Right atrium auricular region (tissue), 2 donors: ENCODE measurements at regions not wholly inside any gene's neighbourhood (a gene's known extent, or its start where the extent isn't known, plus 50 kb on each side); places are given as distances from the start of the nearest gene placed in this dataset.

Experiments used
- DNase-seq: peaks from one replicate; pipeline ENCODE4 v3.0.0-alpha.2; 2019; ENCODE audit warnings: low spot score
- H3K27ac ChIP-seq, 2 donors: fragments of 200-600 bp; sonication (generic); 1 replicate in 1 of 2; 2 replicates in 1 of 2; pipeline ENCODE4 v1.5.1; 2016 to 2019
- H3K27me3 ChIP-seq, 2 donors: fragments of 200-600 bp; sonication (generic); one replicate each; pipeline versions ENCODE4 v1.5.1 to v1.6.0; 2017 to 2019
- H3K36me3 ChIP-seq: fragments of 200-600 bp; sonication (generic); one replicate; pipeline ENCODE4 v1.5.1; 2016
- H3K4me1 ChIP-seq, 2 donors: fragments of 200-600 bp; sonication (generic); one replicate each; pipeline versions ENCODE4 v1.5.1 to v1.6.0; 2017 to 2019
- H3K4me3 ChIP-seq, 2 donors: fragments of 200-600 bp; sonication (generic); 1 replicate in 1 of 2; 2 replicates in 1 of 2; pipeline ENCODE4 v1.5.1; 2017 to 2019; ENCODE audit warnings: mild to moderate bottlenecking in 1 of 2, moderate library complexity in 1 of 2
- H3K9me3 ChIP-seq, 2 donors: fragments of 200-600 bp; sonication (generic); one replicate each; pipeline ENCODE4 v1.5.1; 2019
- CTCF ChIP-seq, 2 donors: fragments of 200-600 bp; sonication (generic); IDR thresholded peaks; one replicate each; pipeline ENCODE4 v1.5.1; 2019; ENCODE audit warnings: antibody characterized with exemption in 2 of 2

GRCh38 chr4:53784112-53784511, 192.8 kb upstream of the LNX1 start:
- TF ChIP-seq CTCF (IDR thresholded peaks at IDR 0.05) = no peak
- DNase-seq = no peak
- Histone ChIP-seq H3K4me3 (no peak overlapping the region), H3K4me1 (no peaks in the 10 kb centered on the region), H3K36me3 (no peaks in the 10 kb centered on the region), H3K27me3 (no peaks in the 10 kb centered on the region), H3K9me3 (no peaks in the 10 kb centered on the region), H3K27ac (no peak overlapping the region)

GRCh38 chr4:53783208-53783859, 192.0 kb upstream of the LNX1 start:
- H3K4me3 ChIP-seq = no peak overlapping the region
- no peaks in the 10 kb centered on the region for H3K4me1 ChIP-seq
- H3K27me3 ChIP-seq = no peaks in the 10 kb centered on the region
- H3K9me3 ChIP-seq = no peaks in the 10 kb centered on the region
- TF ChIP-seq CTCF (IDR thresholded peaks at IDR 0.05) = no peak
- no peak overlapping the region for H3K27ac ChIP-seq
- no peak for DNase-seq
- no peaks in the 10 kb centered on the region for H3K36me3 ChIP-seq

DNA sequence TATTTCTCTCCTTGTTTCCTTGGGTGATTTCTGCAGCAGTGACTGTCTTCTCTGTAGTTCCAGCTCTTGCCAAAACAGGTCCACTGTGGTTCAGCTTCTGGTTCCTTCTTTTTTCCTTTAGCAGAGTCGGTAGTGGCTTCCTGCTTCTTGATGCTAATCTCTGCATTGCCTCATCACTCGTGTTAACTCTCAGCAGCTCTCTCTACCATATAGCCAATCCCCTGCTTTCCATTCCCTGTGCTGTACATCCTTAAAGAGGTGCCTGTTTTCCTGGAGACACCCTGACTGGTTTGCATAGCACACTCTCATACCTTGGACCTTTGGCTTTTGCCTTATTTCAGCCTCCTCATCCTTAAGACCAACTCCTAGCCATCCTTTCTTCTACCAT, 191.2 kb upstream of the LNX1 start:
- no peaks in the 10 kb centered on the region for H3K4me1 ChIP-seq
- no peak for DNase-seq
- H3K9me3 ChIP-seq = no peaks in the 10 kb centered on the region
- TF ChIP-seq CTCF (IDR thresholded peaks at IDR 0.05) = no peak
- H3K4me3 ChIP-seq = no peak overlapping the region
- no peaks in the 10 kb centered on the region for H3K27me3 ChIP-seq
- H3K36me3 ChIP-seq = no peaks in the 10 kb centered on the region
- H3K27ac ChIP-seq = no peak overlapping the region

GRCh38 chr4:53781629-53782457, 190.6 kb upstream of the LNX1 start:
- H3K4me3 ChIP-seq = no peak overlapping the region
- no peaks in the 10 kb centered on the region for H3K36me3 ChIP-seq
- H3K4me1 ChIP-seq = no peaks in the 10 kb centered on the region
- no peak for DNase-seq
- no peak overlapping the region for H3K27ac ChIP-seq
- H3K9me3 ChIP-seq = no peaks in the 10 kb centered on the region
- no peaks in the 10 kb centered on the region for H3K27me3 ChIP-seq
- no peak for TF ChIP-seq CTCF (IDR thresholded peaks at IDR 0.05)

GRCh38 chr4:53780736-53781400, 189.6 kb upstream of the LNX1 start:
- Histone ChIP-seq H3K27ac (no peak overlapping the region), H3K36me3 (no peaks in the 10 kb centered on the region), H3K4me1 (no peaks in the 10 kb centered on the region), H3K4me3 (no peak overlapping the region), H3K9me3 (no peaks in the 10 kb centered on the region), H3K27me3 (no peaks in the 10 kb centered on the region)
- no peak for TF ChIP-seq CTCF (IDR thresholded peaks at IDR 0.05)
- no peak for DNase-seq
